ENCODE measurements at regions not wholly inside any gene's neighbourhood (a gene's known extent, or its start where the extent isn't known, plus 50 kb on each side); places are given as distances from the start of the nearest gene placed in this dataset.
"Not testable (repeated sequence)": the region's sequence is repeated elsewhere in the genome, so short reads cannot be mapped to it uniquely, and the experiment has no call there.

- not testable (repeated sequence) for H3K9me3 ChIP-seq (ENCODE audit: control insufficient read depth in 5 of 5, low read length in 5 of 5); H3K27me3 ChIP-seq (ENCODE audit: control insufficient read depth in 5 of 5, insufficient read depth in 4 of 5, low read length in 5 of 5); H3K36me3 ChIP-seq (ENCODE audit: control insufficient read depth in 5 of 5, insufficient read depth in 5 of 5, low read length in 5 of 5); H3K9ac ChIP-seq (ENCODE audit: low read length in 5 of 5); H3K27ac ChIP-seq (ENCODE audit: low read depth, low read length); H3K4me1 ChIP-seq (ENCODE audit: control insufficient read depth in 5 of 5, insufficient read depth in 5 of 5, low read length in 5 of 5); H3K4me3 ChIP-seq (ENCODE audit: low read depth in 1 of 5, low read length in 5 of 5)
Measured at GRCh38 chr9:108247391-108247790, 608.4 kb downstream of the ACTL7B start.

- no peaks in the 10 kb centered on the region for H3K36me3 ChIP-seq (ENCODE audit: control insufficient read depth in 5 of 5, insufficient read depth in 5 of 5, low read length in 5 of 5)
- no peak overlapping the region for H3K27ac ChIP-seq (ENCODE audit: low read depth, low read length)
- no peaks in the 10 kb centered on the region for H3K27me3 ChIP-seq (ENCODE audit: control insufficient read depth in 5 of 5, insufficient read depth in 4 of 5, low read length in 5 of 5)
- H3K4me1 ChIP-seq (ENCODE audit: control insufficient read depth in 5 of 5, insufficient read depth in 5 of 5, low read length in 5 of 5), result no peaks in the 10 kb centered on the region
- no peak overlapping the region for H3K9ac ChIP-seq (ENCODE audit: low read length in 5 of 5)
- no peaks in the 10 kb centered on the region for H3K9me3 ChIP-seq (ENCODE audit: control insufficient read depth in 5 of 5, low read length in 5 of 5)
- no peak overlapping the region for H3K4me3 ChIP-seq (ENCODE audit: low read depth in 1 of 5, low read length in 5 of 5)
Measured at GRCh38 chr9:108245901-108246300, 609.9 kb downstream of the ACTL7B start.

GRCh38 chr9:108245331-108245730 is 610.5 kb downstream of the ACTL7B start:
- Histone ChIP-seq H3K27ac (ENCODE audit: low read depth, low read length) (no peak overlapping the region), H3K9ac (ENCODE audit: low read length in 5 of 5) (no peak overlapping the region), H3K4me1 (ENCODE audit: control insufficient read depth in 5 of 5, insufficient read depth in 5 of 5, low read length in 5 of 5) (no peaks in the 10 kb centered on the region), H3K4me3 (ENCODE audit: low read depth in 1 of 5, low read length in 5 of 5) (no peak overlapping the region), H3K36me3 (ENCODE audit: control insufficient read depth in 5 of 5, insufficient read depth in 5 of 5, low read length in 5 of 5) (no peaks in the 10 kb centered on the region), H3K9me3 (ENCODE audit: control insufficient read depth in 5 of 5, low read length in 5 of 5) (no peaks in the 10 kb centered on the region), H3K27me3 (ENCODE audit: control insufficient read depth in 5 of 5, insufficient read depth in 4 of 5, low read length in 5 of 5) (no peaks in the 10 kb centered on the region)

- H3K4me3 ChIP-seq (ENCODE audit: low read depth in 1 of 5, low read length in 5 of 5), result no peak overlapping the region
- H3K27me3 ChIP-seq (ENCODE audit: control insufficient read depth in 5 of 5, insufficient read depth in 4 of 5, low read length in 5 of 5), result no peaks in the 10 kb centered on the region
- H3K9me3 ChIP-seq (ENCODE audit: control insufficient read depth in 5 of 5, low read length in 5 of 5), result no peaks in the 10 kb centered on the region
- H3K9ac ChIP-seq (ENCODE audit: low read length in 5 of 5), result no peak overlapping the region
- H3K27ac ChIP-seq (ENCODE audit: low read depth, low read length), result no peak overlapping the region
- H3K4me1 ChIP-seq (ENCODE audit: control insufficient read depth in 5 of 5, insufficient read depth in 5 of 5, low read length in 5 of 5), result no peaks in the 10 kb centered on the region
- H3K36me3 ChIP-seq (ENCODE audit: control insufficient read depth in 5 of 5, insufficient read depth in 5 of 5, low read length in 5 of 5), result no peaks in the 10 kb centered on the region
Measured at GRCh38 chr9:108244686-108245085, 611.1 kb downstream of the ACTL7B start.

GRCh38 chr9:108241384-108242073 is 614.3 kb downstream of the ACTL7B start:
- no peaks in the 10 kb centered on the region for H3K36me3 ChIP-seq (ENCODE audit: control insufficient read depth in 5 of 5, insufficient read depth in 5 of 5, low read length in 5 of 5)
- no peaks in the 10 kb centered on the region for H3K27me3 ChIP-seq (ENCODE audit: control insufficient read depth in 5 of 5, insufficient read depth in 4 of 5, low read length in 5 of 5)
- H3K9ac ChIP-seq (ENCODE audit: low read length in 5 of 5), result no peak overlapping the region
- peaks cover 0 to 7% (median 0%) of the 10 kb centered on the region in 5 donors for H3K9me3 ChIP-seq (ENCODE audit: control insufficient read depth in 5 of 5, low read length in 5 of 5)
- H3K4me3 ChIP-seq (ENCODE audit: low read depth in 1 of 5, low read length in 5 of 5), result no peak overlapping the region
- no peaks in the 10 kb centered on the region for H3K4me1 ChIP-seq (ENCODE audit: control insufficient read depth in 5 of 5, insufficient read depth in 5 of 5, low read length in 5 of 5)
- no peak overlapping the region for H3K27ac ChIP-seq (ENCODE audit: low read depth, low read length)

GRCh38 chr9:108239696-108240321 is 616.0 kb downstream of the ACTL7B start:
- Histone ChIP-seq H3K9me3 (ENCODE audit: control insufficient read depth in 5 of 5, low read length in 5 of 5) (peaks cover 0 to 7% (median 0%) of the 10 kb centered on the region in 5 donors), H3K4me1 (ENCODE audit: control insufficient read depth in 5 of 5, insufficient read depth in 5 of 5, low read length in 5 of 5) (no peaks in the 10 kb centered on the region), H3K9ac (ENCODE audit: low read length in 5 of 5) (no peak overlapping the region), H3K27ac (ENCODE audit: low read depth, low read length) (no peak overlapping the region), H3K4me3 (ENCODE audit: low read depth in 1 of 5, low read length in 5 of 5) (no peak overlapping the region), H3K36me3 (ENCODE audit: control insufficient read depth in 5 of 5, insufficient read depth in 5 of 5, low read length in 5 of 5) (no peaks in the 10 kb centered on the region), H3K27me3 (ENCODE audit: control insufficient read depth in 5 of 5, insufficient read depth in 4 of 5, low read length in 5 of 5) (no peaks in the 10 kb centered on the region)

GRCh38 chr9:108235609-108236008 is 620.2 kb downstream of the ACTL7B start:
- H3K27me3 ChIP-seq (ENCODE audit: control insufficient read depth in 5 of 5, insufficient read depth in 4 of 5, low read length in 5 of 5), result no peaks in the 10 kb centered on the region

GRCh38 chr9:108234811-108235210 is 621.0 kb downstream of the ACTL7B start:
- Histone ChIP-seq H3K27me3 (ENCODE audit: control insufficient read depth in 5 of 5, insufficient read depth in 4 of 5, low read length in 5 of 5) (no peaks in the 10 kb centered on the region), H3K9ac (ENCODE audit: low read length in 5 of 5) (no peak overlapping the region), H3K27ac (ENCODE audit: low read depth, low read length) (no peak overlapping the region), H3K36me3 (ENCODE audit: control insufficient read depth in 5 of 5, insufficient read depth in 5 of 5, low read length in 5 of 5) (no peaks in the 10 kb centered on the region), H3K4me3 (ENCODE audit: low read depth in 1 of 5, low read length in 5 of 5) (no peak overlapping the region), H3K9me3 (ENCODE audit: control insufficient read depth in 5 of 5, low read length in 5 of 5) (peaks cover 0 to 7% (median 0%) of the 10 kb centered on the region in 5 donors), H3K4me1 (ENCODE audit: control insufficient read depth in 5 of 5, insufficient read depth in 5 of 5, low read length in 5 of 5) (no peaks in the 10 kb centered on the region)

More at GRCh38 chr9:108235609-108236008, 620.2 kb downstream of the ACTL7B start:
- Histone ChIP-seq H3K4me1 (ENCODE audit: control insufficient read depth in 5 of 5, insufficient read depth in 5 of 5, low read length in 5 of 5) (no peaks in the 10 kb centered on the region), H3K27ac (ENCODE audit: low read depth, low read length) (no peak overlapping the region), H3K9me3 (ENCODE audit: control insufficient read depth in 5 of 5, low read length in 5 of 5) (peaks cover 0 to 7% (median 0%) of the 10 kb centered on the region in 5 donors), H3K4me3 (ENCODE audit: low read depth in 1 of 5, low read length in 5 of 5) (no peak overlapping the region), H3K36me3 (ENCODE audit: control insufficient read depth in 5 of 5, insufficient read depth in 5 of 5, low read length in 5 of 5) (no peaks in the 10 kb centered on the region), H3K9ac (ENCODE audit: low read length in 5 of 5) (no peak overlapping the region)

GRCh38 chr9:108225149-108225800 is 630.5 kb downstream of the ACTL7B start:
- Histone ChIP-seq H3K9me3 (ENCODE audit: control insufficient read depth in 5 of 5, low read length in 5 of 5) (peaks cover 0 to 5% (median 0%) of the 10 kb centered on the region in 5 donors), H3K27ac (ENCODE audit: low read depth, low read length) (no peak overlapping the region), H3K27me3 (ENCODE audit: control insufficient read depth in 5 of 5, insufficient read depth in 4 of 5, low read length in 5 of 5) (no peaks in the 10 kb centered on the region), H3K4me1 (ENCODE audit: control insufficient read depth in 5 of 5, insufficient read depth in 5 of 5, low read length in 5 of 5) (peaks cover 0 to 7% (median 4%) of the 10 kb centered on the region in 5 donors), H3K4me3 (ENCODE audit: low read depth in 1 of 5, low read length in 5 of 5) (no peak overlapping the region), H3K36me3 (ENCODE audit: control insufficient read depth in 5 of 5, insufficient read depth in 5 of 5, low read length in 5 of 5) (no peaks in the 10 kb centered on the region), H3K9ac (ENCODE audit: low read length in 5 of 5) (no peak overlapping the region)

- H3K9ac ChIP-seq (ENCODE audit: low read length in 5 of 5), result no peak overlapping the region
Measured at GRCh38 chr9:108224716-108225115, 631.1 kb downstream of the ACTL7B start.

More at GRCh38 chr9:108224716-108225115, 631.1 kb downstream of the ACTL7B start:
- Histone ChIP-seq H3K9me3 (ENCODE audit: control insufficient read depth in 5 of 5, low read length in 5 of 5) (peaks cover 0 to 5% (median 0%) of the 10 kb centered on the region in 5 donors), H3K4me1 (ENCODE audit: control insufficient read depth in 5 of 5, insufficient read depth in 5 of 5, low read length in 5 of 5) (peaks cover 0 to 7% (median 4%) of the 10 kb centered on the region in 5 donors), H3K36me3 (ENCODE audit: control insufficient read depth in 5 of 5, insufficient read depth in 5 of 5, low read length in 5 of 5) (no peaks in the 10 kb centered on the region), H3K4me3 (ENCODE audit: low read depth in 1 of 5, low read length in 5 of 5) (no peak overlapping the region), H3K27me3 (ENCODE audit: control insufficient read depth in 5 of 5, insufficient read depth in 4 of 5, low read length in 5 of 5) (no peaks in the 10 kb centered on the region), H3K27ac (ENCODE audit: low read depth, low read length) (no peak overlapping the region)

Measured in subcutaneous abdominal adipose tissue (tissue), 5 donors.